HL-60 (cell line): ENCODE measurements at regions not wholly inside any gene's neighbourhood (a gene's known extent, or its start where the extent isn't known, plus 50 kb on each side); places are given as distances from the start of the nearest gene placed in this dataset.

Experiments
- CTCF ChIP-seq: IDR thresholded peaks from one replicate; pipeline ENCODE4 v1.5.1; 2011; ENCODE audit warnings: low read length, control low read depth, inconsistent platforms; ENCODE audit not compliant: insufficient read depth
- GABPA ChIP-seq: IDR thresholded peaks from 2 replicates; pipeline ENCODE4 v1.6.1; 2012; ENCODE audit warnings: low read depth
- POLR2AphosphoS5 ChIP-seq: IDR thresholded peaks from 2 replicates; pipeline ENCODE4 v1.6.1; 2012; ENCODE audit warnings: low read depth
- REST ChIP-seq: IDR thresholded peaks from 2 replicates; pipeline ENCODE4 v1.6.1; 2012; ENCODE audit warnings: low read depth; ENCODE audit not compliant: insufficient replicate concordance

GRCh38 chr5:167918184-167918812 is 373.1 kb upstream of the WWC1 start:
- TF ChIP-seq REST = no peak
- no peak for TF ChIP-seq CTCF
- TF ChIP-seq POLR2AphosphoS5 = no peak
- no peak for TF ChIP-seq GABPA
